ENCODE measurements at regions not wholly inside any gene's neighbourhood (a gene's known extent, or its start where the extent isn't known, plus 50 kb on each side); places are given as distances from the start of the nearest gene placed in this dataset.

GRCh38 chr9:28363151-28363562, 789.9 kb upstream of the C9orf72 start:
- POLR2A ChIA-PET = no interaction called here
- Histone ChIP-seq H4K20me1 (ENCODE audit: insufficient read depth, low read length) (no peaks in the 10 kb centered on the region), H3K9me3 (ENCODE audit: low read length) (no peaks in the 10 kb centered on the region), H3K4me3 (replicated peaks in 1 of 3; ENCODE audit: insufficient read depth in 1 of 3, low read depth in 2 of 3, low read length in 3 of 3) (no peak overlapping the region), H3K27ac (ENCODE audit: extremely low read length, insufficient read depth, low read length) (no peak overlapping the region), H3K4me1 (ENCODE audit: insufficient read depth, low read length) (no peaks in the 10 kb centered on the region), H3K9ac (ENCODE audit: insufficient read depth, low read depth, low read length) (no peak overlapping the region), H3K36me3 (replicated peaks in 1 of 2; ENCODE audit: control insufficient read depth in 1 of 2, insufficient read depth in 2 of 2, low read length in 2 of 2) (no peaks in the 10 kb centered on the region), H2AFZ (ENCODE audit: low read length) (no peak overlapping the region), H3K27me3 (ENCODE audit: control insufficient read depth in 1 of 2, insufficient read depth in 2 of 2, low read length in 2 of 2) (no peaks in the 10 kb centered on the region), H3K4me2 (ENCODE audit: low read depth, low read length) (no peak overlapping the region), H3K79me2 (ENCODE audit: insufficient read depth, low read length) (no peaks in the 10 kb centered on the region)
- intact Hi-C loops (cut with micrococcal nuclease; ENCODE audit: unreplicated experiment) (no loop called here), in situ Hi-C loops (cut with HindIII; ENCODE audit: extremely low pct_ligation_motif_present, low pct_unique_long_range_greater_than_20kb) (no loop called here)
- FAIRE-seq (no peak), ATAC-seq (no peak), DNase-seq (ENCODE audit: low spot score) (no peak)
- TF ChIP-seq, protein P1, sequence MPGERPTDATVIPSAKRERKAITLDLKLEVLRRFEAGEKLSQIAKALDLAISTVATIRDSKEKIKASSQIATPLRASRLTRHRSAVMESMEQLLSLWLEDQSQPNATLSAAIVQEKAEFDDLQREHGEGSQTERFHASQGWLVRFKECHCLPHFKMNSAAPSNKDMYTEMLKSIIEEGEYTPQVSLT (CRISPR knock-in tag; IDR thresholded peaks at IDR 0.05; ENCODE audit: borderline replicate concordance, low read depth) = no peak
- no peak for TF ChIP-seq ESRRA (CRISPR knock-in tag; IDR thresholded peaks at IDR 0.05; ENCODE audit: low read depth)
- TF ChIP-seq, protein P2, sequence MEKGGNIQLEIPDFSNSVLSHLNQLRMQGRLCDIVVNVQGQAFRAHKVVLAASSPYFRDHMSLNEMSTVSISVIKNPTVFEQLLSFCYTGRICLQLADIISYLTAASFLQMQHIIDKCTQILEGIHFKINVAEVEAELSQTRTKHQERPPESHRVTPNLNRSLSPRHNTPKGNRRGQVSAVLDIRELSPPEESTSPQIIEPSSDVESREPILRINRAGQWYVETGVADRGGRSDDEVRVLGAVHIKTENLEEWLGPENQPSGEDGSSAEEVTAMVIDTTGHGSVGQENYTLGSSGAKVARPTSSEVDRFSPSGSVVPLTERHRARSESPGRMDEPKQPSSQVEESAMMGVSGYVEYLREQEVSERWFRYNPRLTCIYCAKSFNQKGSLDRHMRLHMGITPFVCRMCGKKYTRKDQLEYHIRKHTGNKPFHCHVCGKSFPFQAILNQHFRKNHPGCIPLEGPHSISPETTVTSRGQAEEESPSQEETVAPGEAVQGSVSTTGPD (CRISPR knock-in tag; IDR thresholded peaks at IDR 0.05) = no peak
- TF ChIP-seq ZFP90 (CRISPR knock-in tag; IDR thresholded peaks at IDR 0.05; ENCODE audit: borderline replicate concordance) = no peak
- no peak for TF ChIP-seq CSRNP2 (CRISPR knock-in tag; conservative IDR thresholded peaks at IDR 0.05; ENCODE audit: low read depth)
- TF ChIP-seq ZNF460 (CRISPR knock-in tag; IDR thresholded peaks at IDR 0.05; ENCODE audit: borderline replicate concordance) = no peak
- TF ChIP-seq ZNF720 (CRISPR knock-in tag; IDR thresholded peaks at IDR 0.05) = no peak
- TF ChIP-seq ZNF891 (CRISPR knock-in tag; IDR thresholded peaks at IDR 0.05) = no peak
- no peak for TF ChIP-seq SRSF1 (optimal IDR thresholded peaks at IDR 0.05; ENCODE audit: low read depth, low read length)
- TF ChIP-seq SMAD9 (CRISPR knock-in tag; IDR thresholded peaks at IDR 0.05) = no peak
- no peak for TF ChIP-seq CREM (IDR thresholded peaks at IDR 0.05)
- no peak for TF ChIP-seq CREM (CRISPR knock-in tag; IDR thresholded peaks at IDR 0.05)
- no peak for TF ChIP-seq ZNF12 (CRISPR knock-in tag; IDR thresholded peaks at IDR 0.05)
- no peak for TF ChIP-seq BORCS8-MEF2B (CRISPR knock-in tag; IDR thresholded peaks at IDR 0.05)
- TF ChIP-seq ATF7 (IDR thresholded peaks at IDR 0.05) = no peak
- TF ChIP-seq ATF7 (CRISPR knock-in tag; IDR thresholded peaks at IDR 0.05) = no peak
- TF ChIP-seq, protein P3, sequence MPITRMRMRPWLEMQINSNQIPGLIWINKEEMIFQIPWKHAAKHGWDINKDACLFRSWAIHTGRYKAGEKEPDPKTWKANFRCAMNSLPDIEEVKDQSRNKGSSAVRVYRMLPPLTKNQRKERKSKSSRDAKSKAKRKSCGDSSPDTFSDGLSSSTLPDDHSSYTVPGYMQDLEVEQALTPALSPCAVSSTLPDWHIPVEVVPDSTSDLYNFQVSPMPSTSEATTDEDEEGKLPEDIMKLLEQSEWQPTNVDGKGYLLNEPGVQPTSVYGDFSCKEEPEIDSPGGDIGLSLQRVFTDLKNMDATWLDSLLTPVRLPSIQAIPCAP (CRISPR knock-in tag; IDR thresholded peaks at IDR 0.05; ENCODE audit: low read depth) = no peak
- TF ChIP-seq ZNF441 (CRISPR knock-in tag; IDR thresholded peaks at IDR 0.05; ENCODE audit: borderline replicate concordance) = no peak
- CTCF ChIA-PET (ENCODE audit: low intra/inter-chr PET ratio, low total read pairs) = no interaction called here
- no TSS peak for BruUV-seq (replicated peaks)
- WGBS (ENCODE audit: low lambda C conversion rate) = 15% methylated on average over 2 of the region's 2 CpGs
